ENCODE measurements at regions not wholly inside any gene's neighbourhood (a gene's known extent, or its start where the extent isn't known, plus 50 kb on each side); places are given as distances from the start of the nearest gene placed in this dataset.
"Not testable (repeated sequence)": the region's sequence is repeated elsewhere in the genome, so short reads cannot be mapped to it uniquely, and the experiment has no call there.

DNA sequence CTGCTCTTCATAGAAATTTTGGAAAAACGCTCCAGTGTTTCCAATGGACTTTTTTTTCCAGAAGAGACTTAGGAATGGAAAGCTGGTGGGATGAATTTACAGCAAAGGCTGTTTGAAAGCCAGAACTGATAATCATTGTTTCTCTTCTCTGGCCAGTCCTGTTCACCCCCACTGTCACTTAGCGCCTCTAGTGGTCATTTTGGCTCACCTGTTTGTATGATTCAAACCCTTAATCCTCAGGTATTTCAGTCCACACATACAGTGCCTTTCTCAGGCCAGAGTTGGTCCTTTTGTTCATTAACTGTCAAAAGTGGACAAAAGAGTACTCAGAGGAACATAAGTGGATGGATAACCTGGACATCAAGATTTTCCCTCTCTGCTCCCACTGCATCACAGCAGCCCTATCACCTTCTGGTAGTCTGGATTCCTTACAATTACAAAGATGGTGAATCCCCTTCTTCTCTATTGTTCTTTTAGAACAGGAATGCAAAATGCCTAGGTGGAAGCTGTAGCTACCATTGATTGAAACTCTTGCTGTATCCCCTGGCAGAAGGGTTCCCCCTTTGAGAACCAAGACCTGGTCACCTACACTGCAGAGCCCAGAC, 177.6 kb upstream of the OLFM3 start:
- DNase-seq (ENCODE audit: low read depth, low spot score), result no peak

DNA sequence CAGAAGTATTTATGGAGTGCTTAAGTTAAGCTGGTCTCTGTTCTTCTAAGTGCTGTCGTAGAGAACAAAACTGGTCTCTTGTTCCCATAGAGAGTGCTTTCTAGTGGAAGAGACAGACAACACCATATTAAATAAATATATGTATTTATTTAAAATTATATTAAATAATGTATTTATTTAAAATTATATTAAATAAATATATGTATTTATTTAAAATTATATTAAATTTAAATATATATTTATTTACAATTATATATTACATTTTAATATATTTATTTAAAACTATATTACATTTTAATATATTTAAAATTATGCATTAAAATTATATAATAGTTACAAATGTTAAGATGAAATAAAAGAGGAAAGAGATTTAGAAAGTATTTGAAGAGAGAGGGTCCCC, 175.5 kb upstream of the OLFM3 start:
- no peak for DNase-seq (ENCODE audit: low read depth, low spot score)

DNA sequence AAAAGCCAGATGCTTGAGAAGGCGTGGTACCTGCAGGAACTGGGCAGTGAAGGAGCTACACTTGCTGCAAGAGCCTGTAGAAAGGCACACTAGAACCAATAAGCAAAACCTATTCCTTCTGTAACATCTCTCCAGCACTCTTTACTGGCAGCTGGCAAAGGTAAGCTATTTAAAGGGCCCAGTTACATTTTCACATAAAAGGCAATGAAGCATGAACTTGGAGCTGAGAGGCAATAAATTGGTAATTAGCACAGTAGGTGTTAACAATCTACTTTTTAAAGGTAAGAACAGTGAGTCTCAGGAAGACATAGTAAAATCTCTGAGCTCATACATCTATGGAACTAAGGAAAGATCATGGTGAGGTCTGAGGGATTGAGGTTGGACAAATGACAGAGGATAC, 167.1 kb upstream of the OLFM3 start:
- DNase-seq (ENCODE audit: low read depth, low spot score), result no peak

DNA sequence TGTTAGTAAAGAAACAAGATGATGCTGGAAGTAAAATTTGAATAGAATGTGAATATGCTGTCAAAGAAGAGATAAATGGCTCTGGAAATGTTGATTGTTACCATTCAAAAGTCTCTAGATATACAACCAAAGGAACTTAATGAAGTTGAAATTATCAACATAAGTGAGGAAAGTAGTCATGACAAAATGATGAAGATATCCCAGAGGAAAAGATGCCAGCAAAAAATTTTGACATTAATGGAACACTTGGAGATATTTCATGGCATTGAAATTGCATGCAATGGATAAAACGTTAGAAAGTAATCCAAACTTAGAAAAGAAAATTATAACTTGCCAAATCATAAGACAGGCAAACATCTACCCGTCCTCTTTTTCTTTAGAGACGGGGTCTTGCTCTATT, 154.5 kb upstream of the OLFM3 start:
- DNase-seq (ENCODE audit: low read depth, low spot score), result no peak

DNA sequence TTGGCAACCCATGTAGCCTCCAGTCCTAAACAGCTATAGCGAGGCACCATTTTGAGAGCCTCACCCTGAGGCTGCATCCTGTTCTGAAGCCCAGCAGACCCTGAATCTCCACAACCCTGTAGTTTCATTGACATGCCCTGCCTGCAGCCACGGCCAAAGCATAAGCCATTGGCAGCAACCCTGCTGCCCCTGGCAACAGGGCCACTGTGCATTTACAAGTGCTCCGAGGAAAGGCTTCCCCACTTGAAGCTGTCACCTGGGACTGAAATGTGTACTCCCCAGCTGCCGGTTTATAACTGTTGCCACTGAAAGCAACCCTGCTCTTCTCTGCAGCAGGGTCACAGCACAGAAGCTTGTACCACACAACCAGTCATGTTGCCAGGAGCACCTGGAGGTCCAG, 124.2 kb upstream of the OLFM3 start:
- no peak for DNase-seq (ENCODE audit: low read depth, low spot score)

DNA sequence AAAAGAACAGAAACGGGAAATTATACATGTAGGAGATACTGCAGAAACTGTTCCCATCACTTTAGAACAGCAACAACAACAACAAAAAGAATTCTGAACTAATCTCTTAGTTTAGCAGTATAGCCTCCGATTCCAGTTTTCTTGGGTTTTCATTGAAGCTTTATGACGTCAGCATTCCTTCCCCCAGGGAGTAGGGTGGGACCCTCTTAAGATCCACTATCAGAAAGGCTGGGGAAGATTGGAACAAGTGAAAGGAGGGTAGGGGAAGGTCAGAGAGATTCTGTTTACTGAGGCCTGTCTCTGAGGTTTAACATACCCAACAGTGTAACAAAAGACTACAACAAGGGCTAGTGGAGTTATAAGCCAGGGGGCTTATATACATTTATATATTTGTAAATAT, 121.4 kb upstream of the OLFM3 start:
- no peak for DNase-seq (ENCODE audit: low read depth, low spot score)

DNA sequence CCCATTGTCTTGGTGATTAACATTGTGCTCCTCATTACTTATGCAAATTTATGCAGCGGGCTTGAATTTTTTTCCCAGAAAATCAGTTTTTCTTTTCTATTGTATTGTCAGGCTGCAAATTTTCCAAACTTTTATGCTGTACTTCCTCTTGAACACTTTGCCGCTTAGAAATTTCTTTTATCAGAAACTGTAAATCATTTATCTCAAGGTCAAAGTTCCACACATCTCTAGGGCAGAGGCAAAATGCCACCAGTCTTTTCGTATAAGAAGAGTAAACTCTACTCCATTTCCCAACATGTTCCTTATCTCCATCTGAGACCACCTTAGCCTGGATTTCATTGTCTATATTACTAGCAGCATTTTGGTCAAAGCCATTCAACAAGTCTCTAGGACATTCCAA, 113.9 kb upstream of the OLFM3 start:
- DNase-seq (ENCODE audit: low read depth, low spot score), result no peak

DNA sequence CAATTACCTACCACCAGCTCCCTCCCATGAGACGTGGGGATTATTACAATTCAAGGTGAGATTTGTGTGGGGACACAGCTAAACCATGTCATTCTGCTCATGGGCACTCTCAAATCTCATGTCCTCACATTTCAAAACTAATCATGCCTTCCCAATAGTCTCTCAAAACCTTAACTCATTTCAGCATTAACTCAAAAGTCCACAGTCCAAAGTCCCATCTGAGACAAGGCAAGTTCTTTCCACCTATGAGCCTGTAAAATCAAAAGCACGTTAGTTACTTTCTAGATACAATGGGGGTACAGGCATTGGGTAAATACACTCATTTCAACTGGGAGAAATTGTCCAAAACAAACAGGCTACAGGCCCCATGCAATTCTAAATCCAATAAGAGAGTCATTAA, 112.8 kb upstream of the OLFM3 start:
- DNase-seq (ENCODE audit: low read depth, low spot score), result not testable (repeated sequence)

DNA sequence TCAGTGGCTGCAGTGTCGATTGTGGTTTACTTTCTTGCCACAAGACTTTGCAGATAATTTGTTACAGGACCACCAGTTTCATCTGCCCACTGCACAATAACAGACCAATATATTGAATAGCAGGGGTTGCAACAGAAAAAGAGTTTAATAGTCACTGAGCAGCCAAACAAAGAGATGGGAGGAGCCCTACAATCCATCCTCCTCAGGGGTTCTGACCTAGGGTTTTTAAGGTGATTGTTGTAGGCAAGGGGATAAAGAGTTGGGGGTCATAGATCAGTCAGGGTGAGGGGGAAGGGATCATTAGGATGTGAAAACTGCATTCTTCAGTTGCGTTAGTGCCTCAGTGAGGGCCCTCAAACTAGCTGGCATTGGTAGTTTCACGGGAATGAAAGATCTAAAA, 110.7 kb upstream of the OLFM3 start:
- DNase-seq (ENCODE audit: low read depth, low spot score), result no peak

DNA sequence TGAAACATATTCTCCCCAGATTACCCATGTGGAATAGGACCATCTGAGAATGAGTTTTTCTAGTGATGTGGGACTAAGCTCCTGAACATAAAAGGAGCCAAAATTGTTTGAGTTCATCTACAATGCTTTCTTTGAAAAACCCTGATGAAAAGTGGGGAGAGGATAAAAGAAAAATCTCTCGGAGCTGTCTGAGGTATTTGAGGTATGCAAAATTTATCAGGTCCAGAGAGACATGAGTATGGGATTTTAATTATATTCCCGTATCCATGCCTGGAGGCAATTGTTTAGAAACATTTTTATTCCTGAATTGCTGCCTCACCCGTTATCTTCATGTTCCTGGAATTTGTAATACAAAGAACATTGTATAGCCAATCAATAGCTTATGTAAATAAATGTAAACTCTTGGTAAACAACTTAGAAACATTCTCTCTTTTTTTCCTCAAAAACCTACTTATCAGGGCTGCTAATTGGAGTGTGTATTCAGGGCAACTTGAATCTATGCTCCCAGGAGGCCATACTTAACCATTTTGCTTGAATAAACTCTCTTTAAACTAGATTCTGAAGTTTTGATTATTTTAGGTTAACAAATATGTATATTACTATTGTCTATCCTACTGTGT, 109.3 kb upstream of the OLFM3 start:
- DNase-seq (ENCODE audit: low read depth, low spot score), result no peak

DNA sequence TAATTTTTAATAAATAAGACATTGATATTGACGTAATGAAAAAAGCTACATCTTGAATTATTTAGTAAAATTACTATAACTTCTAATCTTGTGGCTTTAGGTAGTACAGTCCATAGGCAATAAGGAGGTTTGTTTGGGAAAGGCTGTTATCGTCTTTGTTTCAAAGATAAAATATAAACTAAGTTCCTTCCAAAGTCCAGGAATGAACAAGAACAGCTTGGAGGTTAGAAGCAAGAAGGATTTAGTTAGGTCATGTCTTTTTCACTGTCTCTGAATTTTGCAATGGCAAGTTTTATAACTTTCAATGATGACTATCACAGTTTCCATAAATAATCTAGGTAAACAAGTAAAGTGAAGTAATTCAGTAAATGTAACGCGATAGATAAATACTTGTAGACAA, 106.9 kb upstream of the OLFM3 start:
- DNase-seq (ENCODE audit: low read depth, low spot score), result no peak

DNA sequence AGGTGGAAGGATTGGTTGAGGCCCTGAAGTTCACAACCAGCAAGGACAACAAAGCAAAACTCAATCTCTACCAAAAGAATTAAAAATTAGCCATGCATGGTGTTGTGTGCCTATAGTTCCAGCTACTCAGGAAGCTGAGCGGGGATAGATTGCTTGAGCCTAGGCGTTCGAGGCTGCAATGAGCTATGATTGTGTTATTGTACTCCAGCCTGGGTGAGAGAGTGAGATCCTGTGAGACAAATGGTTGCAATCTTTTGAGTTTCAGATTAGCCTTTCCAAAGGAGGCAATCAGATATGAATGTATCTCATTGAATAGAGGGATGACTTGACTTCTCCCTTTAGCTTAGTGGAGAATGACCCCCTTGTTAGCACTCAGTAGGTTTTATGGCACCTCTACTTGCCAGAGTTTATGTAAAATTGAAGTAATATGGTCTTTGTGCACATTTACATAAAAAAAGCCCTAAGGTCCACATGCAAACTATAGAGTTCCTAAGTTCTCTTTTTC, 105.6 kb upstream of the OLFM3 start:
- DNase-seq (ENCODE audit: low read depth, low spot score), result no peak

DNA sequence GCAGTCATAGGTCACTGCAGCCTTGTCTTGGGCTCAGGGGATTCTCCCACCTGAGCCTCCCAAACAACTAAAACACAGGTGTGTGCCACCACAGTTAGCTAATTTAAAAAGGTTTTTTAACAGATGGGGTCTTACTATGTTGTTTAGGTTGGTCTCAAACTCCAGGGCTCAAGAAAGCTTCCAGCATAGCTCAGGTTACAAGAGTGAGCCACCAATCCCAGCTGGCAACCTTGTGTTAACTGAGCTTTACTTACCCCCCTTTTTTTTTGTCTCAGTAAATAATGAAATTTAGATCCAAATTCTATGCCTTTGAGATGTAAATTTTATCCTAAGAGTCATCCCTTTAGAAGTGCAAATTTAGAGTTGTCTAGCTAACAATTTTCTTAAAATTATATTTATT, 103.9 kb upstream of the OLFM3 start:
- no peak for DNase-seq (ENCODE audit: low read depth, low spot score)

DNA sequence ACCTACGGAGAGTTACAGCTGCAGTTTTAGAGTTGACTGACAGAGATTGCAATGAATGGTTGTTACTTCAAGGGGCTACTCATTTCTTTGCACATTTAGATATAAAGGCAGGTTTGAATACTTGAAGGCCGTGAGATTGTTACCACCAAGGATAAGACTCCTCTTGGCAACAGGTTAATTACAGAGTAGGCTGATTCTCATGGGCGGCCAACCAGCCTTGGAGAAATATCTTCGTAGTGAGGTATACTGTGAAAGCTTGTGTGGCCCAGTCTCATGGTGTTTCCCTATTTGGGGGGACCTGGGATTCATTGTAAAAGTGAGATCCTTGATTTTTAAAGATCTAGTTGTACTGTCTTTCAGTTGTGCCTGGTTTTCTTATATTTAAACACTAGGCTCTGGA, 103.2 kb upstream of the OLFM3 start:
- no peak for DNase-seq (ENCODE audit: low read depth, low spot score)

DNA sequence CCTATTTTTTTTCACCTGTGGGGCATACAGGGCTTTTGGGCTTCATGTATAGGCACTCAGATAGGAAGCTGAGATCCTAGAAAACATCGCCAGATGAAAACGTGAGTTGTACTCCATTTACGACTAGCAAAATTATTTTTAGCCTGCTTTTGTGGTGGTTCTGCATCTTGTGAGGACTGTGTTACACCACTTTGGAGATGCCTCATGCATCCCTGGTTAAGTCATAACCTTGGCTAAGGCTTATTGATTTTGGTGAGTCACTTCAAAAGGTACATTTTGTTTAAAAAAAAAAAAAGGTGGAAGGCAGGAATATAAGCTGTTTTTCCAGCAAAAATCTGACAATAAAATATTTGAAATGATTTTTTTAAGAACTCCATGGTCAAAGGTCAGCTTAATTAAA, 101.8 kb upstream of the OLFM3 start:
- DNase-seq (ENCODE audit: low read depth, low spot score), result no peak

DNA sequence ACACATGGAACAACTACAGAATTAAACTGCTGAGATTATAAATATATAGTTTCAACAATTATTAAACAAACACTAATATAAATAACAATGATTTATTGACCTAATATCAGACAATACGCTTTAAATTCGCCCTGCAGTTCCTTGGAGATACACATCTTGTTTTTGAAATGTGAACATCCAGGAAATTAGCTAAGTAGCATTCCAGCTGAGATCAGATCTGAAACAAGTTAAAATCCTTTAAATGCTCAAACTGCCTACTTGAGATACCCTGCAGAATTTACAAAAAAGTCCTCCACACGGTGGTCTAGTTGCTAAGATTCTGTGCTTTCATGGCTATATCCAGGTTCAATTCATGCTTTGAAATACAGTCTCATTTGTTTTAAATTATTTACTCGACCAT, 101.4 kb upstream of the OLFM3 start:
- no peak for DNase-seq (ENCODE audit: low read depth, low spot score)

DNA sequence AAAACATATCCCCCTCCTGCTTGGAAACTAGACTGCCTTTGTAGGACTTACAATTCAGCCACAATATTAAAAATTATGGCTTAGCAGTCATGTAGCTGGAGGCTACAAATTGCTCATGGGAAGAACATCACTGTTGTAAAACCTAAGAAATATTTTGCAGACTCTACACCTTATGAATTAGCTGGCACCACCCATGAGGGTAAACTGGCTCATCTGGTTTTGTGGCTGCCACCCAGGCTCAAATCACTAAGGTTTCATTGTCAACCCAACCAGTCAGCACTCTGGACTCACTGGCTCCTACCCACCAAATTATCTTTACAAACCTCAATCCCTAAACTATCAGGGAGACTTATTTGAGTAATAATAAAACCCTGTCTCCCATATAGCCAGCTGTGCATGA, 100.7 kb upstream of the OLFM3 start:
- no peak for DNase-seq (ENCODE audit: low read depth, low spot score)

DNA sequence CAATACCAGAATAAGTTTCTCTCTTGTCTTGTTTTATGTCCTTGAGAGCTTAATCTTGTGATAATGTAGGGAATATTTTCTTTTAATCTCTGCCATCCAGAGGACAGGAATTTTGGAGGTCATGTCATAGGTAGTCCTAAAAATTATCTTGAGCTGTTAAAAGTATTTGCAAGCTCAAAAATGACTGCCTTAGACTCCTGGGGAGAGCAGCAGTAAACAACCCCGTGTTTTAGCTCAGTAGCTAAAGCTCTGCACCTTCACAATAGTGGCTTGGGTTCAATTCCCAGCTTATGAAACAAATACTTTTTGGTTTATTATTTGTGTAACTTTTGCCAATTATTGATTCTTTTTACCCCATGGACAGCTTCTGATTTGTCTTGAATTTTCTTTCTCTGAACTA, 99.4 kb upstream of the OLFM3 start:
- no peak for DNase-seq (ENCODE audit: low read depth, low spot score)

DNA sequence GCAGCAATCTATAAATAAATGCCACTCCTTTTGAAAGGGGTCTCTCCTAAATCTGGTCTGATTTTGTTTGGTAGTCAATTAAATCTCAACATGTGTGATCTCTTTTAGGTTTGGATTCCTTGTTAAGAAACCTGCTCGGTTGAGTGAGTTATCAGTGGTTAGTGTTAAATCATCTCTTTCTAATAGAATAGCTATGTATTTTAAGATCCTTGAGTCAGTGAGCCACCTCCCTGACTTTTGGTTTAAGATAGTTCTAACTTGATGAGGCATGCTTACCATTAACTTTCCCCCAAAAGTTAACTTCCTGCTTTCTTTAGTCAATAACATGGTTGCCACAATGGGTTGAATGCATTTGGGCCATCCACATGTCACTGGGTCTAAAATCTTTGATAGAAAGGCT, 93.1 kb upstream of the OLFM3 start:
- no peak for DNase-seq (ENCODE audit: low read depth, low spot score)

DNA sequence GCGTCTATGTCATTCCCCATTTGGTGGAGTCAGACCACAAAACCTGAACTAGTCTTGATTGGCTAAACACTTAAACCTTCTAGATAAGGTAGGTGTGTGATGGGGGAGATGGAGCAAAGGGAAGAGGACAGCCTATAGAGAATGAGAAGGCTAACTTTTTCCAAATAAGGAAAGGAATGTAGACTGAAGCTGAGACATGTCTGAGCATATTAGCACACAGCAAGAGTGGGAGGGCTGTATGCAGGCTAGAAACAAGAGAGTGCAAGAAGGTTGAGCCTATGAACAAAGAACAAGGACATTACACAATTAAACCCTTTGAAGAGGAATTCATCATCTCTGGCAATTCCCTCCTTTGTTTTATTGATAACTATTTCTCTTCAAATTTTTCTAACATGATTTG, 89.2 kb upstream of the OLFM3 start:
- no peak for DNase-seq (ENCODE audit: low read depth, low spot score)

DNA sequence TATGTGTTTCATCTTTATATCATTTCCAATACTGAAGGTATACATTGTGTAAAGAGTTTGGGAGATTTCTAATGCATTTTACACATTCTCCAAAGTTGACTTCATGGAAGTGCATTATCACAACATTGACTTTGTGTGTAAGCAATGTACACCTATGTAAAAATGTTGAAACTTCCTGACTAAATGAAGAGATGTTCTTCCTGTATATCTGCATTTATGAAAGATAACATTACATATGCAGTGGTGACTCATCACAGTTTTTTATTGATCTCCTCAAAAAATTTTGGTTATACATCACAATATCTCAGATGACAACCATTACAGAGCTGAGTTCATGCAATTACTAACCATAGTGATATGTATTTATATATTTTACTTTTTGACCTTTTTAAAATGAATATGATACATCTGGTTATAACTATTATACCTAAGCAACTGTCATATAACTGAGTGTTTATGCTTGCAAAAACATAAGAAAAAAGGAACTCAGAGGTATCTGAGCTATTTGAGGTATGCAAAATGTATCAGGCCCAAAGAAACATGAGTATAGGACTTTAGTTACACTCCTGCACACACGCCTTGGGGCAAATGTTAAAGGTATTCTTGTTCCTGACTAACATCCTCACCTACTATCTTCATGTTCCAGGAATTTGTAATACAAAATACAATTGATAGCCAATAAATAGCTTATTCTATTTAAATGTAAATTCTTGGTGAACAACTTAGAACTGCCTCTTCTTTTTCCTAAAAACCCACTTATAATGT, 88.2 kb upstream of the OLFM3 start:
- DNase-seq (ENCODE audit: low read depth, low spot score), result no peak

DNA sequence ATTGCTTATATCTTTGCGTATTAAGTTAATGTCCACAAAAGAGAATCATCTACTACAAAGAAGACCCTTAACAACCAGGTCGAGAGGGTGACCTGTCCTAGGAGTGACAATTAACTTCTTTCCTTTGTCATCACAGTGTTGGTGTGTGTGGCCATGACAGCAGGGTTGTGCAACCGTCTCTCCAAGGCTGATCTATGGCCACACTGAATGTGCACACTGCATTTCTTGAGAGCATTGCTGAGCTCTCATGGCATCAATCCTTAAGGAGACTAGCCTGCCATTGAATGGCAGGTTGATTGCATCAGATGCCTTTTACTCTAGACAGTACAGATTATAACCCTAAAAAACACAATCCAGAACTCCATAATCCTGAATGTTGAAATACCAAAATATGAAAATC, 86.5 kb upstream of the OLFM3 start:
- no peak for DNase-seq (ENCODE audit: low read depth, low spot score)

DNA sequence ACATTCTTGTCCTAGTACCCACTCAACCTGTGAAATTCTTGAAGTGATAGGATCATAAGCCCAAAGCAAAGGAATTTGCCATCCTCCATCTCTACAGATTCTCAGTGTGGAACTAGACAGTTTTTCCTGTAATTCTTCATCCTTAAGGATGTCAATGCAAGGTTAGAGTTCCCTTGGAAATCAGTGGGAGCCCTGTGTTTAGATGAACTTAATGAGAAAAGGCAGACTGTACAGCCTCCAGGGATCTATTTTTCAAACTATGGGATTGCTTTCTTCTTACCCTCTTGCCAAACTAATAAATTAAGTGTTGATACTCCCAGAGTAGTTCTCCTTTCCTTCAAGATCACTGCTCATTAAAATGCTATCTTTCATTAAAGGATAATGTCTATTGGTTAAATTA, 78.1 kb upstream of the OLFM3 start:
- no peak for DNase-seq (ENCODE audit: low read depth, low spot score)

Data from astrocyte of the hippocampus (primary cell).